Small intestine (tissue), 7 donors: ENCODE measurements at regions not wholly inside any gene's neighbourhood (a gene's known extent, or its start where the extent isn't known, plus 50 kb on each side); places are given as distances from the start of the nearest gene placed in this dataset.
"Not testable (repeated sequence)": the region's sequence is repeated elsewhere in the genome, so short reads cannot be mapped to it uniquely, and the experiment has no call there.

ENCODE experiments used
- DNase-seq, 2 donors: peaks; one replicate each; pipeline versions ENCODE4 v3.0.0 to v3.0.0-alpha.2; 2013
- FAIRE-seq: peaks from 2 replicates; lab custom pipeline; 2012; peaks lifted over from hg19 to GRCh38; lab: Jason Lieb, UNC
- H3K27ac ChIP-seq, 3 donors: one replicate each; pipeline ENCODE4 v1.5.1; 2013; ENCODE audit warnings: low read length in 2 of 3, mild to moderate bottlenecking in 2 of 3, control low read depth in 1 of 3, inconsistent platforms in 1 of 3, low read depth in 1 of 3, moderate library complexity in 1 of 3
- H3K27me3 ChIP-seq, 3 donors: one replicate each; pipeline ENCODE4 v1.6.1; 2013; ENCODE audit warnings: low read length in 3 of 3, inconsistent platforms in 1 of 3; ENCODE audit not compliant: control insufficient read depth in 3 of 3, insufficient read depth in 3 of 3
- H3K36me3 ChIP-seq, 3 donors: one replicate each; pipeline ENCODE4 v1.6.1; 2013; ENCODE audit warnings: low read length in 3 of 3, inconsistent platforms in 1 of 3, low read depth in 1 of 3, mild to moderate bottlenecking in 1 of 3, moderate library complexity in 1 of 3; ENCODE audit not compliant: control insufficient read depth in 3 of 3, insufficient read depth in 2 of 3
- H3K4me1 ChIP-seq, 3 donors: one replicate each; pipeline ENCODE4 v1.6.1; 2013; ENCODE audit warnings: low read length in 2 of 3, inconsistent platforms in 1 of 3, low read depth in 1 of 3, mild to moderate bottlenecking in 1 of 3, moderate library complexity in 1 of 3; ENCODE audit not compliant: control insufficient read depth in 3 of 3, insufficient read depth in 2 of 3
- H3K4me3 ChIP-seq, 3 donors: one replicate each; pipeline ENCODE4 v1.5.1; 2013; ENCODE audit warnings: low read length in 3 of 3, control low read depth in 1 of 3, inconsistent platforms in 1 of 3, low read depth in 1 of 3, mild to moderate bottlenecking in 1 of 3, moderate library complexity in 1 of 3
- H3K9me3 ChIP-seq, 2 donors: one replicate each; pipeline ENCODE4 v1.6.1; 2013; ENCODE audit warnings: low read depth in 1 of 2, low read length in 1 of 2; ENCODE audit not compliant: control insufficient read depth in 2 of 2, insufficient read depth in 1 of 2
- WGBS, 3 donors: extraction: QIAGEN DNeasy Blood & Tissue Kit; methylation state at CpG; one replicate each; pipeline ENCODE4 v1.1.7; 2013; 5-methylcytosine and 5-hydroxymethylcytosine counted together
- donor health status: healthy with polysubstance abuse.
- donor health status: control.
- donor health status: control.
- donor health status: Bipolar disorder and iron deficiency.
- donor health status: healthy.

GRCh38 chrX:152079768-152080167, 58.6 kb downstream of the MAGEA10 start:
- no peaks in the 10 kb centered on the region for H3K9me3 ChIP-seq
- no peaks in the 10 kb centered on the region for H3K27me3 ChIP-seq
- H3K27ac ChIP-seq = no peak overlapping the region
- no peaks in the 10 kb centered on the region for H3K36me3 ChIP-seq
- FAIRE-seq (peak; percentile 73), DNase-seq (no peak)
- no peak overlapping the region for H3K4me3 ChIP-seq
- H3K4me1 ChIP-seq = no peaks in the 10 kb centered on the region

GRCh38 chrX:152074163-152074562, 64.2 kb downstream of the MAGEA10 start:
- Histone ChIP-seq H3K36me3 (no peaks in the 10 kb centered on the region), H3K4me3 (no peak overlapping the region), H3K4me1 (no peaks in the 10 kb centered on the region), H3K9me3 (no peaks in the 10 kb centered on the region), H3K27me3 (no peaks in the 10 kb centered on the region), H3K27ac (no peak overlapping the region)
- DNase-seq (no peak), FAIRE-seq (no peak)
- WGBS, 3 donors = 64 to 100% (median 91%) methylated on average over 1 of the region's 1 CpG

DNA sequence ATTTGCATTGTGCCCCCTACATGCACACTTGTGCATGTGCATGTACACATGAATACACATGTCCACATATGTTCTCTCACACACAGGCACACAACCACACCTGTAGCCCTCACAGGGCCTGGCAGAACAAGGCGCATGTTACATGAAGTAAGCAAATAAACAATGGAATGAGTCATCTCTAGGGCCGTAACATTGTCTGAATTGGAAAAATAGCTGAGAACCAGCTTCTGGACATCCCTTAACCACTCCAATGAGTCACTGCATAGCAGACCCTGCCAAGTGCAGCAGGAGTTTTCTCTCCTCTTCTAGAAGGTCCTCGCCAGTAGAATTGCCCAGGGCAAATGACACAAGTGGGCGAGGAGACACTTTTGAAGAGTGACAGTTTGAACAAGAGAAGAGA, 66.1 kb downstream of the MAGEA10 start:
- H3K36me3 ChIP-seq = no peaks in the 10 kb centered on the region
- H3K9me3 ChIP-seq = no peaks in the 10 kb centered on the region
- FAIRE-seq (no peak), DNase-seq (no peak)
- no peak overlapping the region for H3K27ac ChIP-seq
- no peaks in the 10 kb centered on the region for H3K4me1 ChIP-seq
- 60 to 68% (median 67%) methylated on average over 4 of the region's 4 CpGs for WGBS, 3 donors
- H3K4me3 ChIP-seq = no peak overlapping the region
- no peaks in the 10 kb centered on the region for H3K27me3 ChIP-seq

DNA sequence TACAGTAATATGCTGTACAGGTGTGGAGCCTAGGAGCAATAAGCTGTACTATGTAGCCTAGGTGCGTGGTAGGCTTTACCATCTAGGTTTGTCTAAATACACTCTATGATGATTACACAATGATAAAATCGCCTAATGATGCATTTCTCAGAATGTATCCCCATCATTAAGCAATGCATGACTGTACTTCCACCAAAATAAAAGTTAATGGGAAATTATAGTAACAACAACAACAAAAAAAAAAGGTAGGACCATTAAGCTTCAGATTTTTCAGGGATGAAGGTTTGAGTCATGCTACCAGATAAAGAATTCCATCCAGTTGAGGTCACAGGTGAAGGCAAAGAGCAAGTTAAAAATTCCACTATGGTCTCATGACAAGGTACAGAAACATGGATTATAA, 68.2 kb downstream of the MAGEA10 start:
- FAIRE-seq = no peak
- Histone ChIP-seq H3K27ac (no peak overlapping the region), H3K27me3 (no peaks in the 10 kb centered on the region), H3K4me1 (no peaks in the 10 kb centered on the region), H3K36me3 (no peaks in the 10 kb centered on the region), H3K9me3 (no peaks in the 10 kb centered on the region), H3K4me3 (no peak overlapping the region)
- no peak for DNase-seq
- WGBS, 3 donors = 53 to 77% (median 75%) methylated on average over 2 of the region's 2 CpGs

DNA sequence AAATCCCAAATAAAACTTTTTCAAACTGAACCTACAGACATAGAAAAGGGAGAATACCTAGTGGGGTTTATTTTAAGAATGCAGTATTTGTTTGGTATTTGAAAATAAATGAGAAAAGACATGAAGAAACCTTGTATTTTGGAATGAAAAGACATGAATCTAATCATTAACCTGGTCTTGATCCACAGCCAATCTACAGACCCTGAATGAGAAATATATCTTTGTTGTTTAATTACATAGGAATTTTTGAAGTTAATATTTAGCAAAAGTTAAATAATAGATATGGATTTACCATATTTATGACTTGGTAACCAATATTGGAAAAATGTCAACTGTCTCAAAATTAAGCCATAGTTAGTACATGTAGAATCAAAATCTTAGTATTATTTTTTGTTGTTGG, 76.8 kb downstream of the MAGEA10 start:
- no peak overlapping the region for H3K27ac ChIP-seq
- FAIRE-seq (no peak), DNase-seq (no peak)
- no peak overlapping the region for H3K4me3 ChIP-seq
- no peaks in the 10 kb centered on the region for H3K9me3 ChIP-seq
- H3K27me3 ChIP-seq = no peaks in the 10 kb centered on the region
- no peaks in the 10 kb centered on the region for H3K4me1 ChIP-seq
- no peaks in the 10 kb centered on the region for H3K36me3 ChIP-seq

GRCh38 chrX:152061083-152061482, 77.3 kb downstream of the MAGEA10 start:
- no peak for FAIRE-seq
- no peak overlapping the region for H3K4me3 ChIP-seq
- no peaks in the 10 kb centered on the region for H3K9me3 ChIP-seq
- H3K27me3 ChIP-seq = no peaks in the 10 kb centered on the region
- WGBS, 3 donors = 73 to 81% (median 74%) methylated on average over 8 of the region's 8 CpGs
- no peaks in the 10 kb centered on the region for H3K36me3 ChIP-seq
- no peaks in the 10 kb centered on the region for H3K4me1 ChIP-seq
- DNase-seq = no peak
- no peak overlapping the region for H3K27ac ChIP-seq

- not testable (repeated sequence) for FAIRE-seq
These were observed 76.1 kb upstream of the GABRE start for GRCh38 chrX:152050623-152051022.

GRCh38 chrX:152044383-152044782, 69.9 kb upstream of the GABRE start:
- Histone ChIP-seq H3K9me3 (no peaks in the 10 kb centered on the region), H3K4me1 (no peaks in the 10 kb centered on the region), H3K36me3 (no peaks in the 10 kb centered on the region), H3K27me3 (no peaks in the 10 kb centered on the region), H3K4me3 (no peak overlapping the region), H3K27ac (no peak overlapping the region)
- DNase-seq (no peak), FAIRE-seq (peak; percentile 5)
- 52 to 84% (median 54%) methylated on average over 1 of the region's 1 CpG for WGBS, 3 donors

More at GRCh38 chrX:152050623-152051022, 76.1 kb upstream of the GABRE start:
- not testable (repeated sequence) for H3K36me3 ChIP-seq, H3K9me3 ChIP-seq, DNase-seq, H3K27ac ChIP-seq, H3K4me1 ChIP-seq, H3K27me3 ChIP-seq, H3K4me3 ChIP-seq
- WGBS, 3 donors = 72 to 93% (median 73%) methylated on average over 1 of the region's 1 CpG

DNA sequence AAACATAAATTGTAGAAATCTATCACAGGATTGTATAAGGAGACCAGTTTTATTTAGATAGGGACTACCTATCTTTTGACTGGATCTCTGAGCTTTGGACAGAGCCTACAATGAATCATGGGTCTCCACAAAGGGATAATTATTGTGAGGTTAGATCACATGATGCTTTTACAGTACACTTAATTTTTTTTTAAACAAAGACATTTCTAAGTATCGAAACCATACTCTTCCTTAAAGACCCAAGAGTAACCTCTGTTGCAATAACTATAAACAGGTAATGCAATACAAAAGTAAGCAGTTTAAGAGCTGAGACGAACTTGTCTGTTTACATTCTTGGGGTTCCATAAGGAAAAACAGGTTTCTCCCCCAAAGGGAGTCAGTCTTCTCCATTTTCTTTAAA, 64.3 kb upstream of the GABRE start:
- H3K27ac ChIP-seq = no peak overlapping the region
- no peak overlapping the region for H3K4me3 ChIP-seq
- no peaks in the 10 kb centered on the region for H3K36me3 ChIP-seq
- H3K27me3 ChIP-seq = no peaks in the 10 kb centered on the region
- H3K9me3 ChIP-seq = no peaks in the 10 kb centered on the region
- no peaks in the 10 kb centered on the region for H3K4me1 ChIP-seq
- DNase-seq (no peak), FAIRE-seq (no peak)
- 20 to 45% (median 34%) methylated on average over 2 of the region's 2 CpGs for WGBS, 3 donors
